Neural progenitor cell (in vitro differentiated cells): ENCODE measurements at regions not wholly inside any gene's neighbourhood (a gene's known extent, or its start where the extent isn't known, plus 50 kb on each side); places are given as distances from the start of the nearest gene placed in this dataset.
A peak's percentile ranks its signal among the peaks of the same experiment; 100 is the strongest.

Source experiments
- DNase-seq: peaks from one replicate; pipeline ENCODE4 v3.0.0-alpha.2; 2016; ENCODE audit warnings: low spot score
- H2AFZ ChIP-seq: fragments of 200-600 bp; sonication (generic); replicated peaks from 2 replicates; pipeline ENCODE4 v1.6.1; 2016; ENCODE audit warnings: antibody characterized with exemption
- H3F3A ChIP-seq: fragments of 200-600 bp; sonication (generic); 2 replicates; pipeline ENCODE4 v1.6.1; 2016; ENCODE audit warnings: antibody characterized with exemption, low read depth
- H3K27ac ChIP-seq: fragments of 200-600 bp; sonication (generic); 2 replicates; pipeline ENCODE4 v1.5.1; 2016; ENCODE audit warnings: mild to moderate bottlenecking
- H3K27me3 ChIP-seq: fragments of 200-600 bp; sonication (generic); 2 replicates; pipeline ENCODE4 v1.6.1; 2016; ENCODE audit warnings: mild to moderate bottlenecking, moderate library complexity
- H3K36me3 ChIP-seq: fragments of 200-600 bp; sonication (generic); 2 replicates; pipeline ENCODE4 v1.5.1; 2016
- H3K4me1 ChIP-seq: fragments of 200-600 bp; sonication (generic); 2 replicates; pipeline ENCODE4 v1.6.1; 2016; ENCODE audit warnings: mixed run types
- H3K4me2 ChIP-seq: fragments of 200-600 bp; sonication (generic); 2 replicates; pipeline ENCODE4 v1.6.1; 2016
- H3K4me3 ChIP-seq: fragments of 200-600 bp; sonication (generic); 2 replicates; pipeline ENCODE4 v1.5.1; 2016
- H3K79me2 ChIP-seq: fragments of 200-600 bp; sonication (generic); 2 replicates; pipeline ENCODE4 v1.6.1; 2016; ENCODE audit warnings: low read depth
- H3K9ac ChIP-seq: fragments of 200-600 bp; sonication (generic); 2 replicates; pipeline ENCODE4 v1.6.1; 2016
- H3K9me3 ChIP-seq: fragments of 200-600 bp; sonication (generic); 2 replicates; pipeline ENCODE4 v1.5.1; 2016; ENCODE audit warnings: low read depth
- H4K20me1 ChIP-seq: fragments of 200-600 bp; sonication (generic); 2 replicates; pipeline ENCODE4 v1.6.1; 2016; ENCODE audit warnings: low read depth
- H3K27ac Mint-ChIP-seq: 3 replicates; pipeline ENCODE4 v1.8.0; 2021; ENCODE audit warnings: mixed read lengths
- H3K27me3 Mint-ChIP-seq: 2 replicates; pipeline ENCODE4 v1.8.0; 2022; ENCODE audit warnings: low read depth, mild to moderate bottlenecking, inconsistent platforms, moderate library complexity, mixed read lengths; ENCODE audit not compliant: insufficient read depth
- H3K36me3 Mint-ChIP-seq: 3 replicates; pipeline ENCODE4 v1.8.0; 2021; ENCODE audit warnings: mixed read lengths
- H3K4me1 Mint-ChIP-seq: 3 replicates; pipeline ENCODE4 v1.8.0; 2021; ENCODE audit warnings: mixed read lengths
- H3K4me3 Mint-ChIP-seq: 3 replicates; pipeline ENCODE4 v1.8.0; 2021; ENCODE audit warnings: mild to moderate bottlenecking, moderate library complexity, mixed read lengths
- H3K9me3 Mint-ChIP-seq: 3 replicates; pipeline ENCODE4 v1.8.0; 2020; ENCODE audit warnings: mixed read lengths
- CTCF ChIP-seq: fragments of 200-600 bp; sonication (generic); IDR thresholded peaks from 2 replicates; pipeline ENCODE4 v1.5.1; 2017; ENCODE audit warnings: antibody characterized with exemption, mild to moderate bottlenecking
- EZH2 ChIP-seq: fragments of 200-600 bp; sonication (generic); IDR thresholded peaks from 2 replicates; pipeline ENCODE4 v1.6.1; 2017; ENCODE audit warnings: antibody characterized with exemption, mild to moderate bottlenecking, moderate library complexity
- EZH2phosphoT487 ChIP-seq: fragments of 200-600 bp; sonication (generic); IDR thresholded peaks from 2 replicates; pipeline ENCODE4 v1.6.1; 2017; ENCODE audit warnings: antibody characterized with exemption

GRCh38 chr11:37371346-37371970 is 773.4 kb upstream of the RAG2 start:
- no peaks in the 10 kb centered on the region for H3K27me3 Mint-ChIP-seq
- H3K4me1 Mint-ChIP-seq = no peaks in the 10 kb centered on the region
- no peak overlapping the region for H3K27ac Mint-ChIP-seq
- no peaks in the 10 kb centered on the region for H3K9me3 Mint-ChIP-seq
- Histone ChIP-seq H2AFZ (no peak overlapping the region), H3K4me3 (no peak overlapping the region), H3K36me3 (no peaks in the 10 kb centered on the region), H3K27ac (no peak overlapping the region), H3K4me1 (no peaks in the 10 kb centered on the region), H3K4me2 (no peak overlapping the region), H3K9ac (no peak overlapping the region), H3K27me3 (no peaks in the 10 kb centered on the region), H3F3A (no peaks in the 10 kb centered on the region), H3K79me2 (no peaks in the 10 kb centered on the region), H4K20me1 (no peaks in the 10 kb centered on the region), H3K9me3 (no peaks in the 10 kb centered on the region)
- TF ChIP-seq EZH2 (no peak), CTCF (no peak), EZH2phosphoT487 (no peak)
- H3K36me3 Mint-ChIP-seq = no peaks in the 10 kb centered on the region
- no peak overlapping the region for H3K4me3 Mint-ChIP-seq
- no peak for DNase-seq

GRCh38 chr11:37370817-37371216 is 772.8 kb upstream of the RAG2 start:
- no peak for DNase-seq
- Histone ChIP-seq H3K79me2 (no peaks in the 10 kb centered on the region), H3K9ac (no peak overlapping the region), H3F3A (no peaks in the 10 kb centered on the region), H3K4me2 (no peak overlapping the region), H3K4me1 (no peaks in the 10 kb centered on the region), H3K9me3 (no peaks in the 10 kb centered on the region), H3K27ac (no peak overlapping the region), H3K4me3 (no peak overlapping the region), H4K20me1 (no peaks in the 10 kb centered on the region), H2AFZ (no peak overlapping the region), H3K36me3 (no peaks in the 10 kb centered on the region), H3K27me3 (no peaks in the 10 kb centered on the region)
- Mint-ChIP-seq H3K27ac (no peak overlapping the region), H3K4me1 (no peaks in the 10 kb centered on the region), H3K27me3 (no peaks in the 10 kb centered on the region), H3K36me3 (no peaks in the 10 kb centered on the region), H3K9me3 (no peaks in the 10 kb centered on the region), H3K4me3 (no peak overlapping the region)
- TF ChIP-seq EZH2 (no peak), EZH2phosphoT487 (no peak), CTCF (no peak)

GRCh38 chr11:37364246-37364839 is 766.3 kb upstream of the RAG2 start:
- Histone ChIP-seq H3K4me2 (no peak overlapping the region), H3K27me3 (no peaks in the 10 kb centered on the region), H3K4me3 (no peak overlapping the region), H2AFZ (no peak overlapping the region), H3K9me3 (no peaks in the 10 kb centered on the region), H3K4me1 (no peaks in the 10 kb centered on the region), H3F3A (no peaks in the 10 kb centered on the region), H3K27ac (no peak overlapping the region), H3K9ac (no peak overlapping the region), H4K20me1 (no peaks in the 10 kb centered on the region), H3K36me3 (no peaks in the 10 kb centered on the region), H3K79me2 (no peaks in the 10 kb centered on the region)
- Mint-ChIP-seq H3K4me1 (no peaks in the 10 kb centered on the region), H3K36me3 (no peaks in the 10 kb centered on the region), H3K27ac (no peak overlapping the region), H3K9me3 (no peaks in the 10 kb centered on the region), H3K27me3 (peaks cover 2% of the 10 kb centered on the region), H3K4me3 (no peak overlapping the region)
- TF ChIP-seq CTCF (peak; percentile 4), EZH2 (no peak), EZH2phosphoT487 (no peak)
- DNase-seq = no peak
